ENCODE measurements at regions not wholly inside any gene's neighbourhood (a gene's known extent, or its start where the extent isn't known, plus 50 kb on each side); places are given as distances from the start of the nearest gene placed in this dataset.

GRCh38 chr9:90132866-90133265 is 509.8 kb downstream of the DIRAS2 start:
- ATAC-seq = no peak
- H3K4me1 ChIP-seq = no peaks in the 10 kb centered on the region
- no peak overlapping the region for H3K27ac ChIP-seq
- no peak for TF ChIP-seq EP300 (IDR thresholded peaks at IDR 0.05)
- TF ChIP-seq POLR2AphosphoS5 (IDR thresholded peaks at IDR 0.05) = no peak
- no peak for TF ChIP-seq CTCF (IDR thresholded peaks at IDR 0.05)
- no peak for TF ChIP-seq POLR2A (IDR thresholded peaks at IDR 0.05)
- H3K4me3 ChIP-seq = no peak overlapping the region
- H3K9me3 ChIP-seq = no peaks in the 10 kb centered on the region
- H3K27me3 ChIP-seq = no peaks in the 10 kb centered on the region
- no peaks in the 10 kb centered on the region for H3K36me3 ChIP-seq

GRCh38 chr9:90137801-90138200 is 504.8 kb downstream of the DIRAS2 start:
- no peaks in the 10 kb centered on the region for H3K9me3 ChIP-seq
- WGBS, 2 donors (ENCODE audit: low coverage in 1 of 2) = 71% methylated on average over 1 of the region's 1 CpG; no CpG with 5 or more reads in 1 of the 2 donors
- H3K4me1 ChIP-seq = no peaks in the 10 kb centered on the region
- TF ChIP-seq POLR2A (IDR thresholded peaks at IDR 0.05) (no peak), EP300 (IDR thresholded peaks at IDR 0.05) (no peak), POLR2AphosphoS5 (IDR thresholded peaks at IDR 0.05) (no peak), CTCF (IDR thresholded peaks at IDR 0.05) (no peak)
- no peaks in the 10 kb centered on the region for H3K36me3 ChIP-seq
- no peaks in the 10 kb centered on the region for H3K27me3 ChIP-seq
- no peak for ATAC-seq
- no peak overlapping the region for H3K4me3 ChIP-seq
- no peak overlapping the region for H3K27ac ChIP-seq

GRCh38 chr9:90140131-90140818 is 502.3 kb downstream of the DIRAS2 start:
- no peak overlapping the region for H3K27ac ChIP-seq
- H3K4me1 ChIP-seq = no peaks in the 10 kb centered on the region
- no peak overlapping the region for H3K4me3 ChIP-seq
- no peaks in the 10 kb centered on the region for H3K9me3 ChIP-seq
- WGBS, 2 donors (ENCODE audit: low coverage in 1 of 2) = 40 to 68% methylated on average over 2 to 4 of the region's 7 CpGs
- no peak for ATAC-seq
- TF ChIP-seq POLR2AphosphoS5 (IDR thresholded peaks at IDR 0.05) (no peak), EP300 (IDR thresholded peaks at IDR 0.05) (no peak), CTCF (IDR thresholded peaks at IDR 0.05) (no peak), POLR2A (IDR thresholded peaks at IDR 0.05) (no peak)
- H3K27me3 ChIP-seq = no peaks in the 10 kb centered on the region
- H3K36me3 ChIP-seq = no peaks in the 10 kb centered on the region

GRCh38 chr9:90141723-90142122 is 500.9 kb downstream of the DIRAS2 start:
- Histone ChIP-seq H3K4me1 (no peaks in the 10 kb centered on the region), H3K27me3 (peaks cover 8% of the 10 kb centered on the region), H3K27ac (no peak overlapping the region), H3K36me3 (no peaks in the 10 kb centered on the region), H3K9me3 (no peaks in the 10 kb centered on the region), H3K4me3 (no peak overlapping the region)
- TF ChIP-seq EP300 (IDR thresholded peaks at IDR 0.05) (no peak), CTCF (IDR thresholded peaks at IDR 0.05) (peak; percentile 21 to 57 (median 39))
- 11 to 23% methylated on average over 4 to 5 of the region's 5 CpGs for WGBS, 2 donors (ENCODE audit: low coverage in 1 of 2)
- ATAC-seq = no peak

GRCh38 chr9:90142580-90142979 is 500.0 kb downstream of the DIRAS2 start:
- ATAC-seq = no peak
- Histone ChIP-seq H3K4me3 (no peak overlapping the region), H3K36me3 (no peaks in the 10 kb centered on the region), H3K9me3 (peaks cover 0 to 4% (median 0%) of the 10 kb centered on the region in 3 donors), H3K27me3 (peaks cover 15% of the 10 kb centered on the region), H3K27ac (no peak overlapping the region), H3K4me1 (no peaks in the 10 kb centered on the region)
- TF ChIP-seq CTCF (IDR thresholded peaks at IDR 0.05) (peak; percentile 7 to 52 (median 29)), EP300 (IDR thresholded peaks at IDR 0.05) (no peak)
- WGBS, 2 donors (ENCODE audit: low coverage in 1 of 2) = 15 to 34% methylated on average over 5 of the region's 5 CpGs

All from gastroesophageal sphincter (tissue), 4 donors.